Glutamatergic neuron (in vitro differentiated cells): ENCODE measurements at regions not wholly inside any gene's neighbourhood (a gene's known extent, or its start where the extent isn't known, plus 50 kb on each side); places are given as distances from the start of the nearest gene placed in this dataset.

Experiments used
- DNase-seq: peaks from one replicate; pipeline ENCODE4 v3.0.0; 2022
- H3K27ac Mint-ChIP-seq: one replicate; pipeline ENCODE4 v1.8.0; 2020; ENCODE audit warnings: mild to moderate bottlenecking, mixed read lengths, inconsistent platforms; ENCODE audit not compliant: unreplicated experiment
- H3K27me3 Mint-ChIP-seq: one replicate; pipeline ENCODE4 v1.8.0; 2020; ENCODE audit warnings: mild to moderate bottlenecking, moderate library complexity, mixed read lengths, inconsistent platforms; ENCODE audit not compliant: unreplicated experiment
- H3K36me3 Mint-ChIP-seq: one replicate; pipeline ENCODE4 v1.8.0; 2020; ENCODE audit warnings: mild to moderate bottlenecking, mixed read lengths, inconsistent platforms; ENCODE audit not compliant: unreplicated experiment
- H3K4me1 Mint-ChIP-seq: one replicate; pipeline ENCODE4 v1.8.0; 2020; ENCODE audit warnings: mild to moderate bottlenecking, low read depth, mixed read lengths, inconsistent platforms; ENCODE audit not compliant: unreplicated experiment
- H3K4me3 Mint-ChIP-seq: one replicate; pipeline ENCODE4 v1.8.0; 2020; ENCODE audit warnings: mild to moderate bottlenecking, mixed read lengths, inconsistent platforms; ENCODE audit not compliant: unreplicated experiment
- H3K9me3 Mint-ChIP-seq: one replicate; pipeline ENCODE4 v1.8.0; 2020; ENCODE audit warnings: mild to moderate bottlenecking, moderate library complexity, mixed read lengths, inconsistent platforms; ENCODE audit not compliant: unreplicated experiment
- CTCF ChIP-seq: fragments of 200-600 bp; sonication (generic); IDR thresholded peaks from one replicate; pipeline ENCODE4 v1.5.0; 2021; ENCODE audit not compliant: partially characterized antibody, unreplicated experiment

DNA sequence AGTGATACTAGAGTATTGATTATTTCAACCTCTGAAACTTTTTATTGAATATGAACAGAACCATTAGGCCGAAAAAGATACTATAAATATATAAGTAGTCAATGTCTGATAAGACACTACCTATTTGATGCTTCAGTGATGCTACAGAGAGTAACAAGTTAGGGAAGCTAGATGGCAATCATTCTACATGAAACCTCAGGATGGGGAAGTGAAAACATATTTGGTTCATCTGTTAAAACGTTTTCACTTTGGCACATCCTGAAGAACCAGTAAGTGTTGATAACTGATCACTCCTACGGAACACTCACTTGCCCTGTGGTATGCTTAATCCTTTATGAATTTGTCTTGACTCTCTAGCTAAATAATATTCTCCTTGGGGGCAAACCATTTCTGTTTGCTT, 1064.9 kb downstream of the NXPH1 start:
- no peaks in the 10 kb centered on the region for H3K27me3 Mint-ChIP-seq
- H3K9me3 Mint-ChIP-seq = peaks cover 1% of the 10 kb centered on the region
- DNase-seq = no peak
- H3K36me3 Mint-ChIP-seq = no peaks in the 10 kb centered on the region
- TF ChIP-seq CTCF = no peak
- no peak overlapping the region for H3K27ac Mint-ChIP-seq
- H3K4me1 Mint-ChIP-seq = no peaks in the 10 kb centered on the region
- no peak overlapping the region for H3K4me3 Mint-ChIP-seq

DNA sequence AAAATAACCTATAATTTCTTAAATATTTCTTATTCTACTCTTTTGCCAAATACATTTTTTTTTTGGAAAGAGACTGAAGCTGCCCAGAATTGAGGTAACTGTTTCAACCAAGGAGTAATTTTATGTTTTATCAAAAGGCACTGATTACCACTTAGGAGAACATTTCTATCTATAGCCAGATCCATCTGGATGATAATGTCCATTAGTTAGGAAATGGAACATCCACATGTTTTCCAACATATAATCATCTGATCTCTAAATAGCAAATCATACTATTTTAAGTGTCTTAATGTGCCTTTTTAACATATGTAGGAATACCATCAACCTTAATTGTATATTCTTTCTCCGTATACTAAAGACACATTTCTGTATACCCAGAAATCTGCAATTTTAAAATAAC, 1068.9 kb downstream of the NXPH1 start:
- Mint-ChIP-seq H3K9me3 (no peaks in the 10 kb centered on the region), H3K27me3 (no peaks in the 10 kb centered on the region), H3K27ac (no peak overlapping the region), H3K36me3 (no peaks in the 10 kb centered on the region), H3K4me1 (peaks cover under 1% of the 10 kb centered on the region), H3K4me3 (no peak overlapping the region)
- DNase-seq = no peak
- no peak for TF ChIP-seq CTCF

DNA sequence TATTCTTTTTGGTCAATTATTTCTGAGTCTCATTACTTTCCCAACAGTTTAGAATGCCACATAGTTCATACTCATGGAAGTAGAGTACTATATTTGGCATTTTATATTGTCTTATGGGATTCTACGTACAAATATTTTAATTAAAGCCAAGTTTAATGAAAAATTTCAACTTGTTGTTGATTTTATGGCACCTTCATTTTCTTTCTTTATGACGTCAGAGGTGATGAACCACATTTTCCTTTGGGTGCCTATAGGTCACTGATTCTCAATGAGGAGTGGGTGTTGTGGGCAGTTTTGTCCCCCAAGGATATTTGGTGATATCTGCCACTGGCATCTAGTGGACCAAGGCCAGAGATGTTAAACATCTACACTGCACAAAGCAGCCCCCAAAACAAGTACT, 1071.3 kb downstream of the NXPH1 start:
- no peak for TF ChIP-seq CTCF

DNA sequence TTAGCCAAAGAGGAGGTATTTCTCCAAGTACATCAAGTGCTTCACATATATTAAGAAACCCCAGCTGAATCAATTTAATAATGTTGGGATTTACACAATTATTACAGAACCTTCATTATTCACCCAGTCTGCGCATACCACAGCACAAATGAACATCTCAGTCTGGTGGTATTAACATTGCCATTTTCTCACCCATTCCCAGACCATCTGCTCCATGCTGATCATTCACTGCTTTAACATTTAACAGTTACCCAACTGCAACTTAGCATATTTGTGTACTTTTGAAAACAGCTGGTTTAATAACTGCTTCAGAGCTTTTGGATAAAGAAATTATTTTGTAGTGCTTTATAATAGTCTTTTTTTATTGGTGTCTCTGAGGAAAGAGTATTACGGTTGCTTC, 1072.1 kb downstream of the NXPH1 start:
- H3K9me3 Mint-ChIP-seq = no peaks in the 10 kb centered on the region
- H3K4me3 Mint-ChIP-seq = no peak overlapping the region
- H3K27ac Mint-ChIP-seq = no peak overlapping the region
- no peaks in the 10 kb centered on the region for H3K36me3 Mint-ChIP-seq
- H3K4me1 Mint-ChIP-seq = peaks cover 4% of the 10 kb centered on the region
- no peaks in the 10 kb centered on the region for H3K27me3 Mint-ChIP-seq
- DNase-seq = no peak
- TF ChIP-seq CTCF = no peak

More for the DNA sequence above, 1071.3 kb downstream of the NXPH1 start:
- Mint-ChIP-seq H3K27ac (no peak overlapping the region), H3K4me3 (no peak overlapping the region), H3K9me3 (no peaks in the 10 kb centered on the region), H3K27me3 (no peaks in the 10 kb centered on the region), H3K4me1 (peaks cover 4% of the 10 kb centered on the region), H3K36me3 (no peaks in the 10 kb centered on the region)
- DNase-seq = no peak

- Mint-ChIP-seq H3K27me3 (no peaks in the 10 kb centered on the region), H3K4me3 (no peak overlapping the region), H3K9me3 (no peaks in the 10 kb centered on the region), H3K4me1 (peaks cover 4% of the 10 kb centered on the region), H3K27ac (no peak overlapping the region), H3K36me3 (no peaks in the 10 kb centered on the region)
- DNase-seq = no peak
- TF ChIP-seq CTCF = no peak
These were observed 1073.9 kb downstream of the NXPH1 start for GRCh38 chr7:9507290-9507689.
